HuH-7 (cell line): ENCODE measurements at regions not wholly inside any gene's neighbourhood (a gene's known extent, or its start where the extent isn't known, plus 50 kb on each side); places are given as distances from the start of the nearest gene placed in this dataset.
"Not testable (repeated sequence)": the region's sequence is repeated elsewhere in the genome, so short reads cannot be mapped to it uniquely, and the experiment has no call there.

Source experiments
- DNase-seq: peaks from one replicate; pipeline ENCODE4 v3.0.0; 2011; ENCODE audit warnings: low spot score

GRCh38 chr7:142469696-142470543, 212.1 kb upstream of the PRSS58 start:
- DNase-seq = no peak

- no peak for DNase-seq
These were observed 211.2 kb upstream of the PRSS58 start for GRCh38 chr7:142468871-142469665.

- not testable (repeated sequence) for DNase-seq
These were observed 209.3 kb upstream of the PRSS58 start for GRCh38 chr7:142467056-142467655.

- DNase-seq = no peak
These were observed 205.6 kb upstream of the PRSS58 start for GRCh38 chr7:142463401-142463850.

- no peak for DNase-seq
These were observed 203.6 kb upstream of the PRSS58 start for GRCh38 chr7:142461437-142461836.

- no peak for DNase-seq
These were observed 202.7 kb upstream of the PRSS58 start for GRCh38 chr7:142460402-142461117.

- DNase-seq = peak; percentile 38
These were observed 201.7 kb upstream of the PRSS58 start for GRCh38 chr7:142459551-142459963.

GRCh38 chr7:142457146-142457703, 199.4 kb upstream of the PRSS58 start:
- no peak for DNase-seq

GRCh38 chr7:142455392-142455791, 197.5 kb upstream of the PRSS58 start:
- no peak for DNase-seq

- DNase-seq = no peak
These were observed 197.0 kb upstream of the PRSS58 start for GRCh38 chr7:142454862-142455261.

- DNase-seq = no peak
These were observed 194.9 kb upstream of the PRSS58 start for GRCh38 chr7:142452791-142453190.

- no peak for DNase-seq
These were observed 194.0 kb upstream of the PRSS58 start for GRCh38 chr7:142451817-142452216.

- DNase-seq = no peak
These were observed 193.4 kb upstream of the PRSS58 start for GRCh38 chr7:142451296-142451695.

GRCh38 chr7:142450695-142451094, 192.8 kb upstream of the PRSS58 start:
- no peak for DNase-seq

GRCh38 chr7:142450206-142450605, 192.3 kb upstream of the PRSS58 start:
- DNase-seq = no peak

- not testable (repeated sequence) for DNase-seq
These were observed 191.0 kb upstream of the PRSS58 start for GRCh38 chr7:142448857-142449256.

- DNase-seq = no peak
These were observed 189.9 kb upstream of the PRSS58 start for GRCh38 chr7:142447762-142448161.

- DNase-seq = peak; percentile 19
These were observed 187.3 kb upstream of the PRSS58 start for GRCh38 chr7:142445019-142445686.

- DNase-seq = no peak
These were observed 185.6 kb upstream of the PRSS58 start for GRCh38 chr7:142443216-142444010.

- no peak for DNase-seq
These were observed 184.5 kb upstream of the PRSS58 start for GRCh38 chr7:142442396-142442795.
